Keratinocyte (primary cell): ENCODE measurements at regions not wholly inside any gene's neighbourhood (a gene's known extent, or its start where the extent isn't known, plus 50 kb on each side); places are given as distances from the start of the nearest gene placed in this dataset.

Experiments
- DNase-seq: peaks from one replicate; pipeline ENCODE4 v3.0.0-alpha.2; 2011; ENCODE audit warnings: low read depth, missing footprints, low spot score
- FAIRE-seq: peaks from 2 replicates; lab custom pipeline; 2011; peaks lifted over from hg19 to GRCh38; lab: Jason Lieb, UNC
- H2AFZ ChIP-seq: 2 replicates; pipeline ENCODE4 v1.6.0; 2012; ENCODE audit warnings: low read length, control low read depth, inconsistent platforms; ENCODE audit not compliant: control insufficient read depth
- H3K27ac ChIP-seq: 2 replicates; pipeline ENCODE4 v1.5.1; 2011; ENCODE audit warnings: low read length; ENCODE audit not compliant: control insufficient read depth, insufficient read depth
- H3K27me3 ChIP-seq: 3 replicates; pipeline ENCODE4 v1.6.0; 2011; ENCODE audit warnings: low read length; ENCODE audit not compliant: control insufficient read depth, insufficient read depth; ENCODE audit errors: extremely low read depth
- H3K36me3 ChIP-seq, 2 experiments: 2 replicates in 1 of 2; 3 replicates in 1 of 2; pipeline ENCODE4 v1.5.1; 2011; ENCODE audit warnings: low read length in 2 of 2, mild to moderate bottlenecking in 1 of 2; ENCODE audit not compliant: control insufficient read depth in 2 of 2, insufficient read depth in 2 of 2; ENCODE audit errors: extremely low read depth in 1 of 2
- H3K4me1 ChIP-seq: 3 replicates; pipeline ENCODE4 v1.5.1; 2011; ENCODE audit warnings: low read length; ENCODE audit not compliant: control insufficient read depth, insufficient read depth; ENCODE audit errors: extremely low read depth
- H3K4me2 ChIP-seq: 3 replicates; pipeline ENCODE4 v1.6.0; 2011; ENCODE audit warnings: low read depth, low read length; ENCODE audit not compliant: control insufficient read depth, insufficient read depth; ENCODE audit errors: extremely low read depth
- H3K4me3 ChIP-seq, 3 experiments: fragments of 200-600 bp in 1 of 3; sonication (generic) in 1 of 3; 2 replicates in 2 of 3; 3 replicates in 1 of 3; pipeline ENCODE4 v1.5.1; 2011 to 2016; ENCODE audit warnings: low read length in 3 of 3, mild to moderate bottlenecking in 3 of 3, control low read depth in 2 of 3, inconsistent platforms in 1 of 3, low read depth in 1 of 3, mixed read lengths in 1 of 3, mixed run types in 1 of 3, moderate library complexity in 1 of 3; ENCODE audit not compliant: control insufficient read depth in 2 of 3, insufficient read depth in 2 of 3; ENCODE audit errors: extremely low read depth in 1 of 3
- H3K79me2 ChIP-seq: 2 replicates; pipeline ENCODE4 v1.6.0; 2012; ENCODE audit warnings: low read length; ENCODE audit not compliant: control insufficient read depth, insufficient read depth
- H3K9ac ChIP-seq: 3 replicates; pipeline ENCODE4 v1.6.0; 2011; ENCODE audit warnings: low read length; ENCODE audit not compliant: control insufficient read depth, insufficient read depth; ENCODE audit errors: extremely low read depth
- H3K9me1 ChIP-seq: 3 replicates; pipeline ENCODE4 v1.6.0; 2011; ENCODE audit warnings: low read length; ENCODE audit not compliant: control insufficient read depth, insufficient read depth; ENCODE audit errors: extremely low read depth
- H3K9me3 ChIP-seq: 2 replicates; pipeline ENCODE4 v1.5.1; 2012; ENCODE audit warnings: low read depth, low read length; ENCODE audit not compliant: control insufficient read depth
- H4K20me1 ChIP-seq: 3 replicates; pipeline ENCODE4 v1.6.0; 2011; ENCODE audit warnings: low read length; ENCODE audit not compliant: control insufficient read depth, insufficient read depth; ENCODE audit errors: extremely low read depth
- EZH2 ChIP-seq: IDR thresholded peaks from one replicate; pipeline ENCODE4 v1.6.1; 2012; ENCODE audit warnings: inconsistent platforms, mild to moderate bottlenecking, low read length, moderate library complexity
- dilution Hi-C: fragments of 300-500 bp; cut with MboI; formaldehyde crosslinking; loops from one replicate; pipeline ENCODE4 v1.7.0; 2020; ENCODE audit warnings: low sequenced_read_pairs; ENCODE audit not compliant: extremely low pct_ligation_motif_present
- TF ChIP-seq, protein P1 (sequence below), 3 experiments: IDR thresholded peaks in 1 of 3; conservative IDR thresholded peaks in 1 of 3; optimal IDR thresholded peaks in 1 of 3; 2 replicates in 2 of 3; 3 replicates in 1 of 3; pipeline versions ENCODE3 to v1.5.1; 2011; ENCODE audit warnings: low read length in 3 of 3, mild to moderate bottlenecking in 3 of 3, moderate library complexity in 2 of 3, control low read depth in 1 of 3, inconsistent platforms in 1 of 3; ENCODE audit not compliant: insufficient read depth in 2 of 3; ENCODE audit errors: extremely low read depth in 1 of 3

DNA sequence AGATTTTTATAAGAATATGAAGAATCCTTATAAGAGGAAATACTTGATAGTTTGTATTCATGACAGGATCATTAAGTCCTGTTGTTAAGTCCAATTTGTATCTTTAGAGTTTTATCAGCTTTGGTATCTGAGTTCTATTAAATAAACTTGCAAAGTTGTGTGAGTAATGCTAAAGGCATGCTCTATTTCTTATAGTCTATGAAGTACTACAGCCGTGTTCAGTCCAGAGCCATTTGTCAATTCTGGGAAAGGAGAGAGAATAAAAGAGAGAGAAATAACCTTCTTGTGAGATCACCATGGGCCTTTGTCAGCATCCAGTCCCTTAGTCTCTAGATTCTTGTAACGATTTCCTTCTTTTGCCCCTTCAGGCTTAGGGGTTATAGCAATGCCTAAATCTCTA, 181.2 kb upstream of the POU3F2 start:
- DNase-seq: no peak
- dilution Hi-C loops: no loop called here
- Histone ChIP-seq H3K9me1 (no peaks in the 10 kb centered on the region), H3K9me3 (no peaks in the 10 kb centered on the region), H3K27ac (no peak overlapping the region), H3K4me2 (no peak overlapping the region), H2AFZ (no peak overlapping the region), H3K9ac (no peak overlapping the region), H3K4me1 (no peaks in the 10 kb centered on the region), H3K79me2 (no peaks in the 10 kb centered on the region), H3K27me3 (no peaks in the 10 kb centered on the region), H4K20me1 (no peaks in the 10 kb centered on the region), H3K4me3 (no peak overlapping the region), H3K36me3 (no peaks in the 10 kb centered on the region)
- FAIRE-seq: no peak
- no peak for TF ChIP-seq EZH2
- TF ChIP-seq, protein P1, sequence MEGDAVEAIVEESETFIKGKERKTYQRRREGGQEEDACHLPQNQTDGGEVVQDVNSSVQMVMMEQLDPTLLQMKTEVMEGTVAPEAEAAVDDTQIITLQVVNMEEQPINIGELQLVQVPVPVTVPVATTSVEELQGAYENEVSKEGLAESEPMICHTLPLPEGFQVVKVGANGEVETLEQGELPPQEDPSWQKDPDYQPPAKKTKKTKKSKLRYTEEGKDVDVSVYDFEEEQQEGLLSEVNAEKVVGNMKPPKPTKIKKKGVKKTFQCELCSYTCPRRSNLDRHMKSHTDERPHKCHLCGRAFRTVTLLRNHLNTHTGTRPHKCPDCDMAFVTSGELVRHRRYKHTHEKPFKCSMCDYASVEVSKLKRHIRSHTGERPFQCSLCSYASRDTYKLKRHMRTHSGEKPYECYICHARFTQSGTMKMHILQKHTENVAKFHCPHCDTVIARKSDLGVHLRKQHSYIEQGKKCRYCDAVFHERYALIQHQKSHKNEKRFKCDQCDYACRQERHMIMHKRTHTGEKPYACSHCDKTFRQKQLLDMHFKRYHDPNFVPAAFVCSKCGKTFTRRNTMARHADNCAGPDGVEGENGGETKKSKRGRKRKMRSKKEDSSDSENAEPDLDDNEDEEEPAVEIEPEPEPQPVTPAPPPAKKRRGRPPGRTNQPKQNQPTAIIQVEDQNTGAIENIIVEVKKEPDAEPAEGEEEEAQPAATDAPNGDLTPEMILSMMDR (optimal IDR thresholded peaks at IDR 0.05 in 1 of 3, IDR thresholded peaks at IDR 0.05 in 1 of 3, conservative IDR thresholded peaks at IDR 0.05 in 1 of 3; ENCODE audit: extremely low read depth in 1 of 3, insufficient read depth in 2 of 3, low read length in 3 of 3): no peak

GRCh38 chr6:98657764-98658163, 176.6 kb upstream of the POU3F2 start:
- H3K27me3 ChIP-seq: no peaks in the 10 kb centered on the region
- H2AFZ ChIP-seq: no peak overlapping the region
- dilution Hi-C loops: no loop called here
- H3K4me2 ChIP-seq: no peak overlapping the region
- H3K27ac ChIP-seq: no peak overlapping the region
- H3K4me1 ChIP-seq: no peaks in the 10 kb centered on the region
- no peaks in the 10 kb centered on the region for H3K79me2 ChIP-seq
- H4K20me1 ChIP-seq: no peaks in the 10 kb centered on the region
- TF ChIP-seq, protein P1 (optimal IDR thresholded peaks at IDR 0.05 in 1 of 3, IDR thresholded peaks at IDR 0.05 in 1 of 3, conservative IDR thresholded peaks at IDR 0.05 in 1 of 3; ENCODE audit: extremely low read depth in 1 of 3, insufficient read depth in 2 of 3, low read length in 3 of 3): no peak
- no peak for TF ChIP-seq EZH2
- DNase-seq (no peak), FAIRE-seq (no peak)
- no peaks in the 10 kb centered on the region for H3K9me1 ChIP-seq
- no peaks in the 10 kb centered on the region for H3K36me3 ChIP-seq
- no peak overlapping the region for H3K9ac ChIP-seq
- no peak overlapping the region for H3K4me3 ChIP-seq
- H3K9me3 ChIP-seq: no peaks in the 10 kb centered on the region
